ENCODE measurements at regions not wholly inside any gene's neighbourhood (a gene's known extent, or its start where the extent isn't known, plus 50 kb on each side); places are given as distances from the start of the nearest gene placed in this dataset.
"Not testable (repeated sequence)": the region's sequence is repeated elsewhere in the genome, so short reads cannot be mapped to it uniquely, and the experiment has no call there.

GRCh38 chr5:103397739-103398581 is 139.4 kb downstream of the MACIR start:
- no peak for DNase-seq
- no peaks in the 10 kb centered on the region for H3K9me3 ChIP-seq (ENCODE audit: low read length)
- no peaks in the 10 kb centered on the region for H4K20me1 ChIP-seq (ENCODE audit: insufficient read depth, low read depth, low read length)
- H3K4me1 ChIP-seq (ENCODE audit: low read length): no peaks in the 10 kb centered on the region
- no peak overlapping the region for H3K4me3 ChIP-seq (ENCODE audit: low read length)
- no peak overlapping the region for H3K9ac ChIP-seq (ENCODE audit: low read length)
- no peaks in the 10 kb centered on the region for H3K79me2 ChIP-seq (ENCODE audit: low read length)
- no peak overlapping the region for H3K4me2 ChIP-seq (ENCODE audit: low read depth, low read length, poor library complexity, severe bottlenecking)
- H3K27ac ChIP-seq (ENCODE audit: low read length): no peak overlapping the region
- H3K9me2 ChIP-seq (replicated peaks; ENCODE audit: insufficient read depth, low read length): no peaks in the 10 kb centered on the region
- no peak overlapping the region for H2AFZ ChIP-seq (ENCODE audit: low read length)
- H3K27me3 ChIP-seq (ENCODE audit: low read length): no peaks in the 10 kb centered on the region
- H3K36me3 ChIP-seq (ENCODE audit: insufficient read depth, low read length): no peaks in the 10 kb centered on the region

GRCh38 chr5:103394676-103395075 is 136.1 kb downstream of the MACIR start:
- Histone ChIP-seq H4K20me1 (ENCODE audit: insufficient read depth, low read depth, low read length) (no peaks in the 10 kb centered on the region), H3K9me2 (replicated peaks; ENCODE audit: insufficient read depth, low read length) (no peaks in the 10 kb centered on the region), H3K9me3 (ENCODE audit: low read length) (no peaks in the 10 kb centered on the region), H3K27ac (ENCODE audit: low read length) (no peak overlapping the region), H3K36me3 (ENCODE audit: insufficient read depth, low read length) (no peaks in the 10 kb centered on the region), H3K27me3 (ENCODE audit: low read length) (no peaks in the 10 kb centered on the region), H3K4me1 (ENCODE audit: low read length) (no peaks in the 10 kb centered on the region), H3K9ac (ENCODE audit: low read length) (no peak overlapping the region), H3K4me3 (ENCODE audit: low read length) (no peak overlapping the region), H2AFZ (ENCODE audit: low read length) (no peak overlapping the region), H3K4me2 (ENCODE audit: low read depth, low read length, poor library complexity, severe bottlenecking) (no peak overlapping the region), H3K79me2 (ENCODE audit: low read length) (no peaks in the 10 kb centered on the region)
- no peak for DNase-seq

GRCh38 chr5:103393101-103393754 is 134.7 kb downstream of the MACIR start:
- no peak overlapping the region for H3K27ac ChIP-seq (ENCODE audit: low read length)
- no peak for DNase-seq
- H3K79me2 ChIP-seq (ENCODE audit: low read length): no peaks in the 10 kb centered on the region
- H3K9me3 ChIP-seq (ENCODE audit: low read length): no peaks in the 10 kb centered on the region
- no peaks in the 10 kb centered on the region for H4K20me1 ChIP-seq (ENCODE audit: insufficient read depth, low read depth, low read length)
- H3K9me2 ChIP-seq (replicated peaks; ENCODE audit: insufficient read depth, low read length): no peaks in the 10 kb centered on the region
- H3K4me1 ChIP-seq (ENCODE audit: low read length): no peaks in the 10 kb centered on the region
- no peak overlapping the region for H3K9ac ChIP-seq (ENCODE audit: low read length)
- no peak overlapping the region for H3K4me2 ChIP-seq (ENCODE audit: low read depth, low read length, poor library complexity, severe bottlenecking)
- no peak overlapping the region for H3K4me3 ChIP-seq (ENCODE audit: low read length)
- no peaks in the 10 kb centered on the region for H3K27me3 ChIP-seq (ENCODE audit: low read length)
- no peak overlapping the region for H2AFZ ChIP-seq (ENCODE audit: low read length)
- H3K36me3 ChIP-seq (ENCODE audit: insufficient read depth, low read length): no peaks in the 10 kb centered on the region

DNA sequence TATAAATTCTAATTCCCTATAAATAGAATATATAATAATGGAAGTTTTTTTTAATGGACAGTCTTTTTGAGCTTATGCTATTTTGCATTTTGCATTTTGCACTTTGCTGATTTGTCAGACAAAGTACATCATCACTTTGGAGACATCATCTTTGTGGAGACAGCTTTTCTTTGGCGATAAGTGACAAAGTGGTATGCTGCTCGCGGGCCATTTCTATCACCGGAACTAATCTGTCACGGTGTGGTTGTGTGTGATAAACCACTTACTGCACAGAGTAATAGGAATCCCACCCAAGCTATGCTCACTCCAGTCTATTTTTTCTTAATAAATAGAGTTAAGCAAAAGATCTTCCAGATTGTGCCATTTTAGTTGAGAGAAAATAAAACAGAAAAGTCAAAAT is 133.1 kb downstream of the MACIR start:
- no peaks in the 10 kb centered on the region for H3K27me3 ChIP-seq (ENCODE audit: low read length)
- H3K9me3 ChIP-seq (ENCODE audit: low read length): no peaks in the 10 kb centered on the region
- no peaks in the 10 kb centered on the region for H3K9me2 ChIP-seq (replicated peaks; ENCODE audit: insufficient read depth, low read length)
- H3K27ac ChIP-seq (ENCODE audit: low read length): no peak overlapping the region
- H3K36me3 ChIP-seq (ENCODE audit: insufficient read depth, low read length): no peaks in the 10 kb centered on the region
- no peaks in the 10 kb centered on the region for H3K79me2 ChIP-seq (ENCODE audit: low read length)
- H3K4me3 ChIP-seq (ENCODE audit: low read length): no peak overlapping the region
- no peak for DNase-seq
- no peak overlapping the region for H3K9ac ChIP-seq (ENCODE audit: low read length)
- no peak overlapping the region for H2AFZ ChIP-seq (ENCODE audit: low read length)
- H4K20me1 ChIP-seq (ENCODE audit: insufficient read depth, low read depth, low read length): no peaks in the 10 kb centered on the region
- H3K4me1 ChIP-seq (ENCODE audit: low read length): no peaks in the 10 kb centered on the region
- H3K4me2 ChIP-seq (ENCODE audit: low read depth, low read length, poor library complexity, severe bottlenecking): no peak overlapping the region

GRCh38 chr5:103389846-103390245 is 131.3 kb downstream of the MACIR start:
- Histone ChIP-seq H3K4me1 (ENCODE audit: low read length) (no peaks in the 10 kb centered on the region), H3K27me3 (ENCODE audit: low read length) (no peaks in the 10 kb centered on the region), H3K36me3 (ENCODE audit: insufficient read depth, low read length) (no peaks in the 10 kb centered on the region), H3K27ac (ENCODE audit: low read length) (no peak overlapping the region), H4K20me1 (ENCODE audit: insufficient read depth, low read depth, low read length) (no peaks in the 10 kb centered on the region), H3K9me2 (replicated peaks; ENCODE audit: insufficient read depth, low read length) (no peaks in the 10 kb centered on the region), H3K9ac (ENCODE audit: low read length) (no peak overlapping the region), H3K4me3 (ENCODE audit: low read length) (no peak overlapping the region), H3K4me2 (ENCODE audit: low read depth, low read length, poor library complexity, severe bottlenecking) (no peak overlapping the region), H3K79me2 (ENCODE audit: low read length) (no peaks in the 10 kb centered on the region), H2AFZ (ENCODE audit: low read length) (no peak overlapping the region), H3K9me3 (ENCODE audit: low read length) (no peaks in the 10 kb centered on the region)
- DNase-seq: no peak

DNA sequence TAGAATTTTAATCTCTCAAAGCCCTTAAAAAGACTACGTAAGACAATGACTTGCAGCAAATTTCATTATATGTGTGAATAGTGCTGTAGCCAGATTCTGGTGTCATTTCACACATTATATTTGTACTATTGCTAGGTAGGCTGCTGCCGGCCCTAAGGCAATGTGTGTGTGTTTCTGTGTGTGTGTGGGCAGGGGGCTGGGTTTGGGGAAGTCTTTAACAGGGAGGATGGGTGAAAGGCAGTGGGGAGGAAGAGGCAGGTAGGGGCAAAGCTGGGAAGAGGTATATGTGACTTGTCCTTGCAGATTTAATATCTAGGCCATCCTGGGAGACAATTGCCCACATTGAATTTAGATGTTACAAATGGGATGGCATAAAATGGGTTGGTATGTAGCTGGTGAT is 130.8 kb downstream of the MACIR start:
- no peak for DNase-seq
- Histone ChIP-seq H3K9me2 (replicated peaks; ENCODE audit: insufficient read depth, low read length) (no peaks in the 10 kb centered on the region), H4K20me1 (ENCODE audit: insufficient read depth, low read depth, low read length) (no peaks in the 10 kb centered on the region), H3K27me3 (ENCODE audit: low read length) (no peaks in the 10 kb centered on the region), H3K9ac (ENCODE audit: low read length) (no peak overlapping the region), H3K27ac (ENCODE audit: low read length) (no peak overlapping the region), H3K4me2 (ENCODE audit: low read depth, low read length, poor library complexity, severe bottlenecking) (no peak overlapping the region), H3K36me3 (ENCODE audit: insufficient read depth, low read length) (no peaks in the 10 kb centered on the region), H3K79me2 (ENCODE audit: low read length) (no peaks in the 10 kb centered on the region), H2AFZ (ENCODE audit: low read length) (no peak overlapping the region), H3K9me3 (ENCODE audit: low read length) (no peaks in the 10 kb centered on the region), H3K4me3 (ENCODE audit: low read length) (no peak overlapping the region), H3K4me1 (ENCODE audit: low read length) (no peaks in the 10 kb centered on the region)

- Histone ChIP-seq H3K9me3 (ENCODE audit: low read length) (no peaks in the 10 kb centered on the region), H3K79me2 (ENCODE audit: low read length) (no peaks in the 10 kb centered on the region), H3K27me3 (ENCODE audit: low read length) (no peaks in the 10 kb centered on the region), H3K9me2 (replicated peaks; ENCODE audit: insufficient read depth, low read length) (no peaks in the 10 kb centered on the region), H3K36me3 (ENCODE audit: insufficient read depth, low read length) (no peaks in the 10 kb centered on the region), H3K4me1 (ENCODE audit: low read length) (no peaks in the 10 kb centered on the region), H3K9ac (ENCODE audit: low read length) (no peak overlapping the region), H3K27ac (ENCODE audit: low read length) (no peak overlapping the region), H3K4me3 (ENCODE audit: low read length) (no peak overlapping the region), H2AFZ (ENCODE audit: low read length) (no peak overlapping the region), H4K20me1 (ENCODE audit: insufficient read depth, low read depth, low read length) (no peaks in the 10 kb centered on the region), H3K4me2 (ENCODE audit: low read depth, low read length, poor library complexity, severe bottlenecking) (no peak overlapping the region)
- no peak for DNase-seq
These were observed 127.2 kb downstream of the MACIR start for GRCh38 chr5:103385722-103386121.

GRCh38 chr5:103377638-103378037 is 119.1 kb downstream of the MACIR start:
- not testable (repeated sequence) for H3K27me3 ChIP-seq (ENCODE audit: low read length); DNase-seq; H3K79me2 ChIP-seq (ENCODE audit: low read length); H3K4me1 ChIP-seq (ENCODE audit: low read length); H3K9me2 ChIP-seq (replicated peaks; ENCODE audit: insufficient read depth, low read length); H3K4me3 ChIP-seq (ENCODE audit: low read length); H2AFZ ChIP-seq (ENCODE audit: low read length); H3K9ac ChIP-seq (ENCODE audit: low read length); H4K20me1 ChIP-seq (ENCODE audit: insufficient read depth, low read depth, low read length); H3K27ac ChIP-seq (ENCODE audit: low read length); H3K9me3 ChIP-seq (ENCODE audit: low read length); H3K4me2 ChIP-seq (ENCODE audit: low read depth, low read length, poor library complexity, severe bottlenecking); H3K36me3 ChIP-seq (ENCODE audit: insufficient read depth, low read length)
